ENCODE measurements at regions not wholly inside any gene's neighbourhood (a gene's known extent, or its start where the extent isn't known, plus 50 kb on each side); places are given as distances from the start of the nearest gene placed in this dataset.

- TF ChIP-seq HDGF (IDR thresholded peaks at IDR 0.05), result no peak
- TF ChIP-seq EZH2 (IDR thresholded peaks at IDR 0.05; ENCODE audit: borderline replicate concordance, control insufficient read depth, low read depth, low read length), result no peak
- no peak for TF ChIP-seq CUX1 (IDR thresholded peaks at IDR 0.05; ENCODE audit: insufficient replicate concordance, low read depth, low read length)
- TF ChIP-seq SREBF1 (IDR thresholded peaks at IDR 0.05; ENCODE audit: low read length), result no peak
- no peak for TF ChIP-seq RAD21 (IDR thresholded peaks at IDR 0.05; ENCODE audit: insufficient read depth, low read depth, low read length)
- no peak for TF ChIP-seq KLF5 (IDR thresholded peaks at IDR 0.05; ENCODE audit: partially characterized antibody)
- TF ChIP-seq LARP7 (IDR thresholded peaks at IDR 0.05), result no peak
- TF ChIP-seq DPF2 (IDR thresholded peaks at IDR 0.05), result no peak
- TF ChIP-seq ZNF274 (IDR thresholded peaks at IDR 0.05; ENCODE audit: insufficient read depth, insufficient read length), result no peak
- no peak for TF ChIP-seq MYC (IDR thresholded peaks at IDR 0.05; ENCODE audit: insufficient read depth, insufficient read length, insufficient replicate concordance, low read length, severe bottlenecking)
- TF ChIP-seq PAX5 (IDR thresholded peaks at IDR 0.05; ENCODE audit: borderline replicate concordance, low read depth, low read length), result no peak
- no peak for TF ChIP-seq SMC3 (IDR thresholded peaks at IDR 0.05; ENCODE audit: borderline replicate concordance, low read length)
- TF ChIP-seq PRDM15 (CRISPR knock-in tag; IDR thresholded peaks at IDR 0.05), result no peak
- Histone ChIP-seq H2AFZ (ENCODE audit: control insufficient read depth, low read depth, low read length) (no peak overlapping the region), H4K20me1 (ENCODE audit: control insufficient read depth, insufficient read depth) (no peaks in the 10 kb centered on the region), H3K36me3 (ENCODE audit: control insufficient read depth in 2 of 2, insufficient read depth in 2 of 2, low read length in 1 of 2) (no peaks in the 10 kb centered on the region), H3K4me1 (ENCODE audit: control insufficient read depth, insufficient read depth, low read length) (no peaks in the 10 kb centered on the region), H3K9ac (ENCODE audit: control insufficient read depth, insufficient read depth, low read length) (no peak overlapping the region), H3K4me2 (ENCODE audit: control insufficient read depth, insufficient read depth) (no peak overlapping the region), H3K79me2 (ENCODE audit: control insufficient read depth, insufficient read depth, low read length) (no peaks in the 10 kb centered on the region), H3K27ac (ENCODE audit: control insufficient read depth, insufficient read depth) (no peak overlapping the region), H3K9me3 (replicated peaks; ENCODE audit: control insufficient read depth, insufficient read depth, low read length) (no peaks in the 10 kb centered on the region), H3K4me3 (no peak overlapping the region), H3K27me3 (replicated peaks in 1 of 2; ENCODE audit: control insufficient read depth in 2 of 2, insufficient read depth in 2 of 2, low read length in 1 of 2) (no peaks in the 10 kb centered on the region)
- ChIA-PET SMC1A (ENCODE audit: uncharacterized antibody, unreplicated experiment) (no interaction called here), POLR2A (no interaction called here), CTCF (interaction anchor here (0.6 kb wide), 1 partner anchor 14 kb away, joined by 3 read pairs; no protein-coding TSS in a partner anchor), RAD21 (ENCODE audit: unreplicated experiment) (no interaction called here)
- intact Hi-C loops (cut with micrococcal nuclease; ENCODE audit: unreplicated experiment) (no loop called here), in situ Hi-C loops (cut with MboI) (no loop called here)
- FAIRE-seq, result no peak
- no TSS peak for BruUV-seq (replicated peaks)
- ATAC-seq, result no peak
- DNase-seq (ENCODE audit: low read depth, low spot score), result no peak
These were observed 257.2 kb upstream of the EYS start for GRCh38 chr6:65964261-65964660.
